Activated CD4-positive, alpha-beta T cell treated with anti-CD3 and anti-CD28 coated beads, Interleukin-2, amount 10 ng/mL, durations not matched to agents 7 days and 5 days (primary cell): ENCODE measurements at regions not wholly inside any gene's neighbourhood (a gene's known extent, or its start where the extent isn't known, plus 50 kb on each side); places are given as distances from the start of the nearest gene placed in this dataset.

ENCODE experiments used
- CTCF ChIA-PET: fragments of 350-600 bp; sonication (Branson Sonifier 250); formaldehyde crosslinking; loops from one replicate; lab custom pipeline; 2021; ENCODE audit warnings: antibody characterized with exemption; lab: Charles Lee
- POLR2A ChIA-PET: fragments of 350-600 bp; sonication (Branson Sonifier 250); formaldehyde crosslinking; loops from one replicate; lab custom pipeline; 2021; ENCODE audit warnings: antibody characterized with exemption; lab: Charles Lee
- DNase-seq: peaks from one replicate; pipeline ENCODE4 v3.0.0-alpha.2; 2020
- H3K27ac Mint-ChIP-seq: one replicate; pipeline ENCODE4 v1.8.0; 2021; ENCODE audit warnings: mild to moderate bottlenecking, moderate library complexity, mixed read lengths
- H3K27me3 Mint-ChIP-seq: one replicate; pipeline ENCODE4 v1.8.0; 2021; ENCODE audit warnings: mixed read lengths
- H3K36me3 Mint-ChIP-seq: one replicate; pipeline ENCODE4 v1.8.0; 2021; ENCODE audit warnings: low read depth, mixed read lengths
- H3K4me1 Mint-ChIP-seq: one replicate; pipeline ENCODE4 v1.8.0; 2021; ENCODE audit warnings: mixed read lengths
- H3K4me3 Mint-ChIP-seq: one replicate; pipeline ENCODE4 v1.8.0; 2021; ENCODE audit warnings: mild to moderate bottlenecking, moderate library complexity, mixed read lengths
- H3K9me3 Mint-ChIP-seq: one replicate; pipeline ENCODE4 v1.8.0; 2021; ENCODE audit warnings: mixed read lengths

- H3K4me1 Mint-ChIP-seq, result peaks cover 35% of the 10 kb centered on the region
- H3K27me3 Mint-ChIP-seq, result peaks cover 16% of the 10 kb centered on the region
- peaks cover 8% of the 10 kb centered on the region for H3K36me3 Mint-ChIP-seq
- peaks cover 3% of the 10 kb centered on the region for H3K9me3 Mint-ChIP-seq
- no peak overlapping the region for H3K4me3 Mint-ChIP-seq
- no peak for DNase-seq
- ChIA-PET POLR2A (no interaction called here), CTCF (no interaction called here)
- no peak overlapping the region for H3K27ac Mint-ChIP-seq
Measured at GRCh38 chr13:109568339-109568818, 218.0 kb downstream of the IRS2 start.

- DNase-seq, result no peak
- Mint-ChIP-seq H3K27ac (no peak overlapping the region), H3K27me3 (peaks cover 15% of the 10 kb centered on the region), H3K36me3 (peaks cover 8% of the 10 kb centered on the region), H3K9me3 (peaks cover 3% of the 10 kb centered on the region), H3K4me1 (peaks cover 30% of the 10 kb centered on the region), H3K4me3 (no peak overlapping the region)
- POLR2A ChIA-PET, result no interaction called here
- CTCF ChIA-PET, result no interaction called here
Measured at GRCh38 chr13:109567315-109567714, 219.1 kb downstream of the IRS2 start.

- H3K9me3 Mint-ChIP-seq, result peaks cover 3% of the 10 kb centered on the region
- DNase-seq, result no peak
Measured at GRCh38 chr13:109565877-109566276, 220.5 kb downstream of the IRS2 start.

GRCh38 chr13:109548374-109548773 is 238.0 kb downstream of the IRS2 start:
- no peak overlapping the region for H3K4me3 Mint-ChIP-seq
- POLR2A ChIA-PET, result no interaction called here

More at GRCh38 chr13:109565877-109566276, 220.5 kb downstream of the IRS2 start:
- peaks cover 21% of the 10 kb centered on the region for H3K27me3 Mint-ChIP-seq
- H3K27ac Mint-ChIP-seq, result no peak overlapping the region
- POLR2A ChIA-PET, result no interaction called here
- CTCF ChIA-PET, result no interaction called here
- H3K4me3 Mint-ChIP-seq, result no peak overlapping the region
- peaks cover 8% of the 10 kb centered on the region for H3K36me3 Mint-ChIP-seq
- peaks cover 17% of the 10 kb centered on the region for H3K4me1 Mint-ChIP-seq

GRCh38 chr13:109547942-109548341 is 238.4 kb downstream of the IRS2 start:
- Mint-ChIP-seq H3K36me3 (no peaks in the 10 kb centered on the region), H3K27me3 (peaks cover 4% of the 10 kb centered on the region), H3K9me3 (no peaks in the 10 kb centered on the region), H3K4me3 (no peak overlapping the region), H3K27ac (no peak overlapping the region), H3K4me1 (no peaks in the 10 kb centered on the region)
- CTCF ChIA-PET, result no interaction called here
- POLR2A ChIA-PET, result no interaction called here
- DNase-seq, result no peak

More at GRCh38 chr13:109548374-109548773, 238.0 kb downstream of the IRS2 start:
- Mint-ChIP-seq H3K4me1 (no peaks in the 10 kb centered on the region), H3K9me3 (no peaks in the 10 kb centered on the region), H3K27ac (no peak overlapping the region), H3K27me3 (peaks cover 4% of the 10 kb centered on the region), H3K36me3 (no peaks in the 10 kb centered on the region)
- no peak for DNase-seq
- CTCF ChIA-PET, result no interaction called here

- peaks cover 4% of the 10 kb centered on the region for H3K27me3 Mint-ChIP-seq
- POLR2A ChIA-PET, result no interaction called here
Measured at GRCh38 chr13:109545931-109546330, 240.5 kb downstream of the IRS2 start.

GRCh38 chr13:109541081-109541480 is 245.3 kb downstream of the IRS2 start:
- Mint-ChIP-seq H3K36me3 (no peaks in the 10 kb centered on the region), H3K9me3 (no peaks in the 10 kb centered on the region), H3K4me1 (no peaks in the 10 kb centered on the region), H3K27me3 (peaks cover 6% of the 10 kb centered on the region), H3K27ac (no peak overlapping the region), H3K4me3 (no peak overlapping the region)
- ChIA-PET CTCF (interaction anchor here (0.6 kb wide), 1 partner anchor 823 kb away, joined by 3 read pairs; no protein-coding TSS in a partner anchor), POLR2A (no interaction called here)
- DNase-seq, result no peak

More at GRCh38 chr13:109545931-109546330, 240.5 kb downstream of the IRS2 start:
- Mint-ChIP-seq H3K36me3 (no peaks in the 10 kb centered on the region), H3K9me3 (no peaks in the 10 kb centered on the region), H3K4me1 (no peaks in the 10 kb centered on the region), H3K4me3 (no peak overlapping the region), H3K27ac (no peak overlapping the region)
- CTCF ChIA-PET, result interaction anchor here (1.5 kb wide), 1 partner anchor 13 kb away, joined by 3 read pairs; no protein-coding TSS in a partner anchor
- DNase-seq, result no peak

GRCh38 chr13:109537584-109537983 is 248.8 kb downstream of the IRS2 start:
- no peak for DNase-seq
- Mint-ChIP-seq H3K36me3 (no peaks in the 10 kb centered on the region), H3K9me3 (no peaks in the 10 kb centered on the region), H3K27ac (no peak overlapping the region), H3K4me1 (no peaks in the 10 kb centered on the region), H3K27me3 (peaks cover 11% of the 10 kb centered on the region), H3K4me3 (no peak overlapping the region)
- CTCF ChIA-PET, result no interaction called here
- POLR2A ChIA-PET, result no interaction called here

GRCh38 chr13:109533350-109533749 is 253.0 kb downstream of the IRS2 start:
- DNase-seq, result no peak
- no peaks in the 10 kb centered on the region for H3K9me3 Mint-ChIP-seq
- CTCF ChIA-PET, result no interaction called here
- H3K36me3 Mint-ChIP-seq, result no peaks in the 10 kb centered on the region
- H3K4me1 Mint-ChIP-seq, result no peaks in the 10 kb centered on the region
- no peak overlapping the region for H3K27ac Mint-ChIP-seq
- no peak overlapping the region for H3K4me3 Mint-ChIP-seq
- POLR2A ChIA-PET, result no interaction called here
- H3K27me3 Mint-ChIP-seq, result peaks cover 11% of the 10 kb centered on the region

GRCh38 chr13:109529964-109530363 is 256.4 kb downstream of the IRS2 start:
- H3K4me1 Mint-ChIP-seq, result no peaks in the 10 kb centered on the region
- no peak overlapping the region for H3K4me3 Mint-ChIP-seq
- no peak for DNase-seq
- H3K36me3 Mint-ChIP-seq, result no peaks in the 10 kb centered on the region
- H3K27ac Mint-ChIP-seq, result no peak overlapping the region
- peaks cover 7% of the 10 kb centered on the region for H3K27me3 Mint-ChIP-seq
- CTCF ChIA-PET, result no interaction called here
- POLR2A ChIA-PET, result no interaction called here
- no peaks in the 10 kb centered on the region for H3K9me3 Mint-ChIP-seq

- Mint-ChIP-seq H3K9me3 (no peaks in the 10 kb centered on the region), H3K4me1 (no peaks in the 10 kb centered on the region), H3K4me3 (no peak overlapping the region), H3K36me3 (no peaks in the 10 kb centered on the region), H3K27ac (no peak overlapping the region), H3K27me3 (no peaks in the 10 kb centered on the region)
- no peak for DNase-seq
- ChIA-PET POLR2A (interaction anchor here (0.7 kb wide), 1 partner anchor 15 kb away, joined by 6 read pairs; no protein-coding TSS in a partner anchor), CTCF (interaction anchor here (0.6 to 2.1 kb wide), 2 partner anchors 10 to 13 kb away, joined by 3 to 4 read pairs; no protein-coding TSS in a partner anchor)
Measured at GRCh38 chr13:109521719-109522118, 264.7 kb downstream of the IRS2 start.

- H3K4me3 Mint-ChIP-seq, result no peak overlapping the region
- no peak for DNase-seq
- no peak overlapping the region for H3K27ac Mint-ChIP-seq
- ChIA-PET POLR2A (no interaction called here), CTCF (no interaction called here)
- H3K36me3 Mint-ChIP-seq, result no peaks in the 10 kb centered on the region
- H3K4me1 Mint-ChIP-seq, result no peaks in the 10 kb centered on the region
- H3K9me3 Mint-ChIP-seq, result no peaks in the 10 kb centered on the region
- peaks cover 1% of the 10 kb centered on the region for H3K27me3 Mint-ChIP-seq
Measured at GRCh38 chr13:109517517-109517916, 268.9 kb downstream of the IRS2 start.

GRCh38 chr13:109516186-109516585 is 270.2 kb downstream of the IRS2 start:
- H3K4me1 Mint-ChIP-seq, result no peaks in the 10 kb centered on the region
- DNase-seq, result no peak
- H3K9me3 Mint-ChIP-seq, result no peaks in the 10 kb centered on the region
- ChIA-PET CTCF (no interaction called here), POLR2A (no interaction called here)
- H3K27ac Mint-ChIP-seq, result no peak overlapping the region
- no peaks in the 10 kb centered on the region for H3K36me3 Mint-ChIP-seq
- no peak overlapping the region for H3K4me3 Mint-ChIP-seq
- H3K27me3 Mint-ChIP-seq, result peaks cover 9% of the 10 kb centered on the region

- ChIA-PET POLR2A (no interaction called here), CTCF (interaction anchor here (1.5 kb wide), 1 partner anchor 12 kb away, joined by 4 read pairs; no protein-coding TSS in a partner anchor)
- no peak overlapping the region for H3K27ac Mint-ChIP-seq
- no peak overlapping the region for H3K4me3 Mint-ChIP-seq
- no peaks in the 10 kb centered on the region for H3K4me1 Mint-ChIP-seq
- DNase-seq, result no peak
- peaks cover 8% of the 10 kb centered on the region for H3K27me3 Mint-ChIP-seq
- peaks cover 5% of the 10 kb centered on the region for H3K9me3 Mint-ChIP-seq
- no peaks in the 10 kb centered on the region for H3K36me3 Mint-ChIP-seq
Measured at GRCh38 chr13:109510013-109510412, 276.4 kb downstream of the IRS2 start.
